ACC112 (cell line): ENCODE measurements at regions not wholly inside any gene's neighbourhood (a gene's known extent, or its start where the extent isn't known, plus 50 kb on each side); places are given as distances from the start of the nearest gene placed in this dataset.

ENCODE experiments used
- H2AFZ ChIP-seq: fragments of 200-600 bp; sonication (generic); one replicate; pipeline ENCODE4 v1.6.0; 2017; ENCODE audit warnings: antibody characterized with exemption, low read length; ENCODE audit not compliant: unreplicated experiment
- H3K27ac ChIP-seq: fragments of 200-600 bp; sonication (generic); 2 replicates; pipeline ENCODE4 v1.5.1; 2014; ENCODE audit warnings: low read depth, mild to moderate bottlenecking, antibody characterized with exemption, low read length, moderate library complexity
- H3K27me3 ChIP-seq: fragments of 200-600 bp; sonication (generic); 2 replicates; pipeline ENCODE4 v1.6.1; 2014; ENCODE audit warnings: mild to moderate bottlenecking, antibody characterized with exemption, low read length, moderate library complexity, mixed read lengths; ENCODE audit not compliant: insufficient read depth
- H3K36me3 ChIP-seq: fragments of 200-600 bp; sonication (generic); 2 replicates; pipeline ENCODE4 v1.6.1; 2016; ENCODE audit warnings: mild to moderate bottlenecking, antibody characterized with exemption, low read length, moderate library complexity, mixed read lengths; ENCODE audit not compliant: insufficient read depth
- H3K4me1 ChIP-seq: fragments of 200-600 bp; sonication (generic); one replicate; pipeline ENCODE4 v1.6.1; 2016; ENCODE audit warnings: low read length, mixed read lengths; ENCODE audit not compliant: insufficient read depth, unreplicated experiment, control insufficient read depth
- H3K4me3 ChIP-seq: fragments of 200-600 bp; sonication (generic); 2 replicates; pipeline ENCODE4 v1.5.1; 2014; ENCODE audit warnings: mild to moderate bottlenecking, low read depth, low read length
- H3K79me2 ChIP-seq: fragments of 200-600 bp; sonication (generic); one replicate; pipeline ENCODE4 v1.6.0; 2016; ENCODE audit warnings: low read length; ENCODE audit not compliant: control insufficient read depth, unreplicated experiment, insufficient read depth

DNA sequence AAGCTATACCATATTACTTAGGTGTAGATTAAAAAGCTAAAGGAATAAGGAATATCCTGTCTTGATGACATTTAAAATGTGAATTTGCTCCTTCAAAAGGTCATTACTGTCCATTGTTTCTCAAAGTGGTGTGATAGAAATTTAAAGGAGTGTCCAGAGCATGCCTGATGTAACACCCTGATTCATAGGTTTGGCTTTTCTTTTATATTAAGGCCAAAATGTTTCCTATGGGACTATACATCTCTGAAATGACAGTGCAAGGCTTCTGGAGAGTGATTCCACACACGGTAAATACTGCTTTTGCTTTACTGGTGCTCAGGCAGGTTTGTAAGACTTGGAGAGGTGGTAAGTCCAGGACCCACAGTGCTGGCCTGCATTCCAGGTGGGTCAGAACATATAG, 289.9 kb downstream of the RFC3 start:
- H2AFZ ChIP-seq = no peak overlapping the region
- no peaks in the 10 kb centered on the region for H3K4me1 ChIP-seq
- H3K27me3 ChIP-seq = peaks cover 3% of the 10 kb centered on the region; the same call in 1 of the 2 replicates
- H3K36me3 ChIP-seq = no peaks in the 10 kb centered on the region
- H3K79me2 ChIP-seq = no peaks in the 10 kb centered on the region
- no peak overlapping the region for H3K4me3 ChIP-seq
- H3K27ac ChIP-seq = no peak overlapping the region

DNA sequence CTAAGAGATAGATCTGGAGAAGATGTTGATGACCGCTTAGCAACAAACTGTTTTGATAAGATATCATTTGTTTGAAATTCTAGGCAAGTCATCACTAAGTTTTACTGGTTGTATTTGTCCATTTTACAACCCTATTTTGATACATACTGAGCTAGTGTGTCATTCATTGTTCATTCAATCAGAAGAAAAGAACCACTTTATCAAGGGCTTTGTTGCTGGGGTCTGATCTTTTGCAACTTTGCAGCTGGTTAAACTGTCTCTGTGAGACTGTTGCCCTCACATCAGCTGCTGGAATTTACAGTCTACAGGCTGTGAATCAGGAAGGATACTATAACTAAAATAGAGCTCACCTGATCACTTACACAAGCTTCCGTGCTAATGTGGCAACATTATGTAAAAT, 290.5 kb downstream of the RFC3 start:
- no peak overlapping the region for H3K4me3 ChIP-seq
- H2AFZ ChIP-seq = no peak overlapping the region
- H3K79me2 ChIP-seq = no peaks in the 10 kb centered on the region
- H3K27me3 ChIP-seq = peaks cover 3% of the 10 kb centered on the region; the same call in 1 of the 2 replicates
- H3K27ac ChIP-seq = no peak overlapping the region
- H3K36me3 ChIP-seq = no peaks in the 10 kb centered on the region
- H3K4me1 ChIP-seq = no peaks in the 10 kb centered on the region

DNA sequence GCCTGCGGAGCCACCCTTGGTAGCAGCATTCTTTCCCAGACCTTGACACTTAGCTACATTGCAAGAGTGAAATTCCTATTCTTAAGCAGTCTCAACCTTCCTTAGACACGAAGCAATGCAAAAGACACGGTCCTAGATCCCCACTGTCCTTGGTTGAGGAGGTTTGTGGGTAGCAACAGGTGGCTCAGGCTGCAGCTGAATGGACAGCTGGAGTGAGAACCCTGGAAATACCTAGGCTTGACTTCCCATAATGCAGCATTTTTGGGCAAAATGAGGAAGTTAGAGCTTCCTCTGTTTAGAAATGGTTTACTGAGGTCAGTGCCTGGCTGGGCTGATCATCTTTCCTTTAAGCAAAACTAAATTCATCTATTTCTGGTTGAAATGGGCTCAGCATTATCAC, 296.6 kb downstream of the RFC3 start:
- H2AFZ ChIP-seq = no peak overlapping the region
- H3K27me3 ChIP-seq = peaks cover 15% of the 10 kb centered on the region
- no peaks in the 10 kb centered on the region for H3K4me1 ChIP-seq
- no peaks in the 10 kb centered on the region for H3K79me2 ChIP-seq
- no peak overlapping the region for H3K4me3 ChIP-seq
- H3K27ac ChIP-seq = no peak overlapping the region
- H3K36me3 ChIP-seq = no peaks in the 10 kb centered on the region

DNA sequence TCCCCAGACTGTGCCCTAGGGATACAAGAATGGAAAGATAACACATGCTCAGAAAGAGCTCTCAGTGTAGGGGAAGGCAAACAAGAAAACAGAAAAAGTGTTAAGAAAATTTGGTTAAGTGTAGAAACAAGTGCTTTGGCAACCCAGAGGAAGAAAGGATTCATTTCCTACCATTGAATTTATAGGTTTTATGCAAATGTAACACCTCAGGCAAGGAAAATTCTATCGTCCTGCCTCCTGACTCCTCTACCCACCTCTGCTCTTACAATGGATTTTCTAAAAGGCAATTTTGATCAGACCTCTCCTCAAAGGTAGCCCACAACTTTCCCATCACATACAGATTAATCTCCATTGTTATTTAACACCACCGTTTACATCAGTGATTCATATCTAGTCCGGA, 298.7 kb downstream of the RFC3 start:
- no peaks in the 10 kb centered on the region for H3K79me2 ChIP-seq
- peaks cover 18% of the 10 kb centered on the region for H3K27me3 ChIP-seq
- no peaks in the 10 kb centered on the region for H3K36me3 ChIP-seq
- no peak overlapping the region for H2AFZ ChIP-seq
- H3K4me1 ChIP-seq = no peaks in the 10 kb centered on the region
- H3K27ac ChIP-seq = no peak overlapping the region
- no peak overlapping the region for H3K4me3 ChIP-seq

DNA sequence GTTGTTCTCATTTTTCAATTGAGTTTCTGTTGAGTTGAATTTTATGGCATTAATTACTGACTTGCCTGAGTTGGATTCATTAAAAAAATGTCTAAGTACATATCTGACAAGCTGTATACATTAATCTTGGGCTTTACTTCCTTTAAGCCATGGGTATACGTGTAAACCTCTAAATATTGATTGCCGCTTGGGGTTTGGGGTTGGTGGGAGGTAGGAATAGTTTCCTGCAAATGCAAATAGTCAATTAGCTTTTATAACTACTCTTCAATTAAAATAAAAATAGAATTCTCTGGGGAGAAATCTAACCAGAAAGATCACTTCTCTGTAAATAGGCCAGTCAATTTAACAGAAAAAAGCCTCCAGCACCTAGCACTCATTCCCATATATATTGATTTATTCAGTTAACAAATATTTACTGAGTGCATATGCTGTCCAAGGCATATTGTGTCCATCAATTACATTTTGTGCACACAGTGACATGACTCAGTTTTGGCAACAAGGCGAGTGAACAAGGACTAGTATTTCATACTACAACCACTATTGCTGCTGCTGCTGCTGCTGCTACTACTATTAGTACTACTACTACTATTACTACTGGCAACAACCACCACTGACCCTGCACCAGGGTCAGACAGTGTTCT, 306.8 kb downstream of the RFC3 start:
- Histone ChIP-seq H3K27ac (no peak overlapping the region), H3K36me3 (no peaks in the 10 kb centered on the region), H2AFZ (no peak overlapping the region), H3K79me2 (no peaks in the 10 kb centered on the region), H3K4me1 (no peaks in the 10 kb centered on the region), H3K4me3 (no peak overlapping the region), H3K27me3 (peaks cover 12% of the 10 kb centered on the region; the same call in 1 of the 2 replicates)

DNA sequence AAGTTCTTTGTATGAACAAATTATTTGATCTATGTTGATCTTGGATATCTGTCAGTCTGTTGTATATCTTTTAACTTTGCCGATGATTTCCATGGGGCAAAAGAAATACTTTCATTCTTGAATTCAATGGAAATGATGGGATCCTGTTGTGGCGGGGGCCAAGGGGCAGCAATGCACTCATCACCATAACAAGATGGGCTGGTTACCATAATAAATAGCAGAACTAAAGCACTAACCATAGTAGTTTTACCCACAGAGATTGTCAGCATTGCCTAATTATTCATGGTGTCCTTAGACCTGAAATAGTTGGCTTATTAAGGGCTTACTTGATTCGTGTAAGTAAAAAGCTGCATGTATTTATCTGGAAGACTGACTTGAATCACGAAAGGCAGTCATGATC, 309.6 kb downstream of the RFC3 start:
- Histone ChIP-seq H3K27me3 (peaks cover 8% of the 10 kb centered on the region; the same call in 1 of the 2 replicates), H3K27ac (no peak overlapping the region), H3K4me1 (no peaks in the 10 kb centered on the region), H3K36me3 (no peaks in the 10 kb centered on the region), H2AFZ (no peak overlapping the region), H3K4me3 (no peak overlapping the region), H3K79me2 (no peaks in the 10 kb centered on the region)

DNA sequence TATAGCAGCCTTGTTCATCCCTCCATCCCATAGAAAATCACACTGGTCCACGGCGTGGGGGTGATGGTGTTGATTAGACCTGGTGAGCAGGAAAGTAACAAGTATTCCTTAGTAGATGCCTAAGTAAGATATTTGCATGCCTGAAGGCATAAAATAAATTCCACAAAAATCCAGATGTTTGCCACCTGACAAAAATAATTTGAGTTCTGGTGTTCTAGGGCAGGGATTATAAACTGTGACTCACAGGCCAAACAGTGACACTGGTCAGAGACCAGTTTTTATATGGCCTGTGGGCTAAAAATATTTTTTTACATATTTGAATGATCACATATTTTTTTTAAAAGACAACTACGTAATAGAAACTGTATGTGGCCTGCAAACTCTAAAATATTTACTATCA, 310.7 kb downstream of the RFC3 start:
- Histone ChIP-seq H3K27me3 (peaks cover 8% of the 10 kb centered on the region; the same call in 1 of the 2 replicates), H3K27ac (no peak overlapping the region), H2AFZ (no peak overlapping the region), H3K4me3 (no peak overlapping the region), H3K36me3 (no peaks in the 10 kb centered on the region), H3K79me2 (no peaks in the 10 kb centered on the region), H3K4me1 (no peaks in the 10 kb centered on the region)

DNA sequence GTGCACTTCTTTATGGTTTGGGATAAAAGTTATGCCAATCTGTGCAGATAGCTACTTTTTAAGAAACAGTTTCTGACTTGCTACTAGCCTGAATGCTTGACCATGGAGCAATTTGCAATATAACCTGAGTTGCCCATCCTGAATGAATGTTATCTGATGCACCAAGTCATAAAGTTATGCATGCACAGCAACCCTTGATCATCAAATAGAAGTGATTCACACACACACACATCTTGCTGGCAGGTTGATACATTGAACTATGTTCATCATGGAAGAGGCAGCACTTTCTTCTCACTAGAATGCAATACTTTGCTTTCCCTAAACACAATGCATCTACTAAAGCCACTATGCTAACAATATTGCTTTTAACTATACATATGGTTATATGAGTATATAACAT, 311.5 kb downstream of the RFC3 start:
- H3K36me3 ChIP-seq = no peaks in the 10 kb centered on the region
- H3K27me3 ChIP-seq = peaks cover 8% of the 10 kb centered on the region; the same call in 1 of the 2 replicates
- no peak overlapping the region for H3K27ac ChIP-seq
- H2AFZ ChIP-seq = no peak overlapping the region
- H3K79me2 ChIP-seq = no peaks in the 10 kb centered on the region
- no peak overlapping the region for H3K4me3 ChIP-seq
- H3K4me1 ChIP-seq = no peaks in the 10 kb centered on the region

DNA sequence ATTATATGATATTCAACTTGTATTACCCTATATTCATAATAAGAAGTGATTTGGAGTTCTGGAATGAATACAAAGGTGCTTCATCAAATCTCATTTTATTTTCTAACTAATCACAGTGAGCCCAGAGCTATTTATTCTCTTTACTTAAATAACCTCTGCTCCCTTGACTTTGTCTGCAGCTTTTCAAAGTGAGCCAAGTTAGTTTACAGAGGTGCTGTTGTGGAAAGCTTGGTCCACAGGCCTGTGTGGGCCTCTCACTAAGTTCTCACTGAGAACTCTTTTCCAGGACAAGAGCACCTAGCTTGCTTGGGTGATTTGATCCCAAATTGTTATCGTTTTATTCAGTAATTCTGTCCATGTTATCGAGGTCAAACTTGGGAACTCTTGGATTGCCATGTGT, 319.3 kb downstream of the RFC3 start:
- no peaks in the 10 kb centered on the region for H3K4me1 ChIP-seq
- H3K79me2 ChIP-seq = no peaks in the 10 kb centered on the region
- H2AFZ ChIP-seq = no peak overlapping the region
- no peak overlapping the region for H3K27ac ChIP-seq
- H3K36me3 ChIP-seq = no peaks in the 10 kb centered on the region
- H3K4me3 ChIP-seq = no peak overlapping the region
- H3K27me3 ChIP-seq = peaks cover 4% of the 10 kb centered on the region; the same call in 1 of the 2 replicates

DNA sequence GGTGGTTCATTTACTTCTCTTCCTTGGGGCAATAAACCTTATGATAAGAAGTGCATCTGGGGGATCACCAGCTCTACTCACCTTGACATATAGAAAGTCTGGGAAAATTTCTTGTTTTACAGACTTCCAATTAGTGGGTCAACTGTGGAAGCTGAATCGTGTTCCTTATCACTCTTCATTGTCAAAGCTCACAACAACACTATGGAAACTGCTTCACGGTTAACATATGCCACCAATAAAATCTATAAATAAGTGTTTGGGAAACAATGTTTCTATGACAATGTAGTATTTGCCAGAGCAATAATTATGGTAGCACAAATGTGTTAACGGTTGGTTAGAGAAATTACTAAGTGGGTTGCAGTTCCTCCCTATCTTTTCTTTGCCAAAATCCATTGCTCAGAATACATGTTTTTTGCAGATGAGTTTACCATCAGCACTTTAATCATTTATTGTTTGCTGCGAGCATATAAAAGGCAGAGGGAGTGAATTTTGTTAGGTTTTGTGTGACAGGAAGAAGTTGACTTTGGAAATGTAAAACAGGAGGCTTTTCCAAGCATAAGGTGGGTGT, 321.8 kb downstream of the RFC3 start:
- Histone ChIP-seq H3K36me3 (no peaks in the 10 kb centered on the region), H3K4me1 (no peaks in the 10 kb centered on the region), H3K27ac (no peak overlapping the region), H3K4me3 (no peak overlapping the region), H3K27me3 (peaks cover 4% of the 10 kb centered on the region; the same call in 1 of the 2 replicates), H3K79me2 (no peaks in the 10 kb centered on the region), H2AFZ (no peak overlapping the region)

DNA sequence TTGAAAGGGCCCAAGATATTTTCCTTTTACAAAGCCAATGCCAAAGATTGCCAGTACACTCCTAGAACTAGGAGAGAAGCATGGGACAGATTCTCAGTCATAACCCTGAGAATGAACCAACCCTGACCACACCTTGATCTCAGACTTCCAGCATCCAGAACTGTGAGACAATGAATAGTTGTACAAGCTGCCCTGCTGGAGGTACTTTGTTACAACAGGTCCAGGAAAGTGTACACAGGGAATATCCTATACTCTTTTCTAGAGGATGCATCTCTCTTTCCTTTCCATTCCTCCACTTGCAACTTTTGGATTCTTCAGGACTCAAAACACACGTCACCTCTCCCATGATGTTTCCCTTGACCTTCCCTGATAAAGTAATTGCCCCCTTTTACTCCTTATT, 325.7 kb downstream of the RFC3 start:
- no peaks in the 10 kb centered on the region for H3K4me1 ChIP-seq
- no peak overlapping the region for H3K27ac ChIP-seq
- no peak overlapping the region for H3K4me3 ChIP-seq
- H2AFZ ChIP-seq = no peak overlapping the region
- no peaks in the 10 kb centered on the region for H3K79me2 ChIP-seq
- H3K27me3 ChIP-seq = peaks cover 4% of the 10 kb centered on the region; the same call in 1 of the 2 replicates
- no peaks in the 10 kb centered on the region for H3K36me3 ChIP-seq
